CD4-positive, alpha-beta T cell treated with Interleukin-1 beta for 1 hour (primary cell): ENCODE measurements at regions not wholly inside any gene's neighbourhood (a gene's known extent, or its start where the extent isn't known, plus 50 kb on each side); places are given as distances from the start of the nearest gene placed in this dataset.
"Not testable (repeated sequence)": the region's sequence is repeated elsewhere in the genome, so short reads cannot be mapped to it uniquely, and the experiment has no call there.

Source experiments
- DNase-seq, 2 donors: peaks; one replicate each; pipeline ENCODE4 v3.0.0-alpha.2; 2020 to 2022

- no peak for DNase-seq
These were observed 228.8 kb downstream of the GATA3 start for GRCh38 chr10:8283166-8283905.

DNA sequence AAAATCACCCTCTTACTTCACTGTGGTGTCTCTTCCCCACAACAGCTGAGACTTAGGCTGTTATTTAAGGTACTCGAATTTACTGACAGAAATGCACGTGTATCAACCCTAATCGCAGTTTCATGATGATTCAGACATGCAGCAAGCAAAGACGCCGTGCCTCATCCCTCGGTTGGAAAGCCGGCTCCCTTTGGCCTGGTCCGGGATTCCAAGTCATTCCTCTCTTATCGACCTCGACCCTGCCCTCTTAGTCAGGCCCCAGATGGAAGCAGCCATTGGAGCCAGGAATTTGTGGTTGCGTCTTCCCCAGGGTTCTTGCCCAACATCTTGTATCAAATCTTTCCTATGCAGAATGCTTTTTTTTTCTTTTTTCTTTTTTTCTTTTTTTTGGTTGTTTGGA is 229.5 kb downstream of the GATA3 start:
- no peak for DNase-seq

DNA sequence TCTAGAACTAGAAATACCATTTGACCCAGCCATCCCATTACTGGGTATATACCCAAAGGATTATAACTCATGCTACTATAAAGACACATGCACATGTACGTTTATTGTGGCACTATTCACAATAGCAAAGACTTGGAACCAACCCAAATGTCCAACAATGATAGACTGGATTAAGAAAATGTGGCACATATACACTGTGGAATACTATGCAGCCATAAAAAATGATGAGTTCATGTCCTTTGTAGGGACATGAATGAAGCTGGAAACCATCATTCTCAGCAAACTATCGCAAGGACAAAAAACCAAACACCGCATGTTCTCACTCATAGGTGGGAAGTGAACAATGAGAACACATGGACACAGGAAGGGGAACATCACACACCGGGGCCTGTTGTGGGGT is 231.5 kb downstream of the GATA3 start:
- DNase-seq = not testable (repeated sequence)

GRCh38 chr10:8288600-8288999 is 234.1 kb downstream of the GATA3 start:
- no peak for DNase-seq

DNA sequence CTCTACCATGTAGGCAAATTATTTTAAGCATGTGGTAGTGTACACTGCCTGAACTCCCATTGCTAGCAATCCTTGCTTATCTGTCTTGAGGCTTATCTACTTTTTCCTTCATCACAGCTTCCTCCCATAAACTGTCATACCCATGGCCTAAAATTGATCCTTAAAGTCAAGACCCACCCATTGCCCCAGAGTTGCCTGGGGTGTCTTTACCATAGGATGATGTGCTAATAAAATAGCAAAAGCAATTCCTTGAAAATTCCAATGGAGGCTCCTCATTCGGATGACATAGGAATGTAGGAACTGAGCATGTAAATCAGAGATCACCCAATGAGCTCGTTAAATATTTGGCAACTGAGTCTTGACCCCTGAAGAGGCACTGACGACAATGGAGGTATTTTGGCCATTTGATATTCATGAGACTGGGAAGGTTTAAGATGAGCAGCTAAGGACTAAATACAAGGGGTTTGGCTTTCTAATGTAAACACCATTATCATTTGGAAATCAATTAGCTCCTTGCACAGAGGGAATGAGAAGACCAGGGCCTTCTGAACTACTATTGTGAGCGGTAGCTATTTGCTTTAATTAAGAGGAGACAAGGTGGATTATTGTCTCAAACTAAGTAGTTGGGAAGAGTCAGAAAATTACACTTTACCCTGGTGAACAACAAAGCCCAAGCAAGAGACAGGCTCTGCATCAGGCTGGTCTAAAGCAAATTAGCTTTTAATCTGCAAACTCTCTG is 234.9 kb downstream of the GATA3 start:
- DNase-seq = no peak

DNA sequence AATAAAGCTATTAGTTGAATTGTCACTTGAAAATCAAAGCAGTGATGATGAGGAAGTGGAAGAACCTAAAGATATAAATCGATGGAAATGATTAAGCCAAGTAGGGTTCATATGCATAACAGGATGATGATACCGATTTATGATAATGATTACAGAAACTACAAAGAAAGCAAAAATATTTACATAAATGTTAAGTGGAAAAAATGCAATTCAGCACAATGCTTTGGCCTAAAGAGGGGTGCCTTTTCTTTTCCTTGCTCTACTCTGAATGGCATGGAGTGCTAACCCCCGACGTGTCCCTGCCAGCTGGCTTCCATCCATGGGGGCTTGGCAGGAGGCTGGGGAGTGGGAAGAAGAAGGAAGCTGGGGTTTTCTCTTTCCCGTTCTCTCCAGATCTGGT is 240.3 kb downstream of the GATA3 start:
- DNase-seq = no peak

- no peak for DNase-seq
These were observed 240.8 kb downstream of the GATA3 start for GRCh38 chr10:8295311-8295710.

DNA sequence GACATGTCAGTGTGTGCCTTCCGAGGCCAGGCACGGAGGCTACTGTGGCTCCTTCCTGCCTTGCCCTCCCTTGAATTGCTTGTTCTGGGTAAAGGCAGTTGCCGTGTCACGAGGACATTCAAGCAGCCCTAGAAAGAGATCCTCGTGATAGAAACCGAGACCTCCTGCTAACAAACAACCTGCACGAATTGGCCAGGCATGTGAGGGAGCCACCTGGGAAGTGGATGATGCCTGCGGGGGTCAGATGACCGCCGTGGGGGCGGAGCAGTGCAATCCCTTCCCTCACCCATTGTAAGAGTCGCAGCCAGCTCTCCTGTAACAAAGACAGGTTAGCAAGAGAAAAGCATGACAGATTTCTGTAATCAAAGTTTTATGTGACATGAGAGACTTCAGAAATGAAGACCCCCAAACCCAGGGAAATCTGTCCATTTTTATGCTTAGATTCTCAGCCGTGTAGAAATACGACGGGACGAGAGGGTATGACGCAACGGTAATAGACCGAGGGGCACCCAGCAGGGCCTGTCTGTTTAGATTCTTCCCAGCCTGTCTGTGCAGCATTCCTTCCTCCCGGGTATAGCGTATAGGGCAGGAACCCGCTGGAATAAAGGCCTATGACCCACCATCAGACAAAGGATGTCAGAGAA is 241.7 kb downstream of the GATA3 start:
- no peak for DNase-seq

- no peak for DNase-seq
These were observed 242.2 kb downstream of the GATA3 start for GRCh38 chr10:8296734-8297101.

DNA sequence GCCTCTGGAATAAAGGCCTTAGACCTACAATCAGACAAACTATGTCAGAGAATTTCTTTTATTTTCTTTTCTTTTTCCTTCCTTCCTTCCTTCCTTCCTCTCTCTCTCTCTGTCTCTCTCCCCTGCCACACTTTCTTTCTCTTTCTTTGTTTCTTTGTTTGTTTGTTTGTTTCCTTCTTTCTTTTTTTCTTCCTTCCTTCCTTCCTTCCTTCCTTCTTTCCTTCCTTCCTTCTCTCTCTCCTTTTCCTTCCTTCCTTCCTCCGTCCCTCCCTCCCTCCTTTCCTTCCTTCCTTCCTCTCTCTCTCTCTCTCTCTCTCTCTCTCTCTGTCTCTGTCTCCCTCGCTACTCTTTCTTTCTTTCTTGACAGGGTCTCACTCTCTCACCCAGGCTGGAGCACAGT is 242.6 kb downstream of the GATA3 start:
- DNase-seq = no peak

DNA sequence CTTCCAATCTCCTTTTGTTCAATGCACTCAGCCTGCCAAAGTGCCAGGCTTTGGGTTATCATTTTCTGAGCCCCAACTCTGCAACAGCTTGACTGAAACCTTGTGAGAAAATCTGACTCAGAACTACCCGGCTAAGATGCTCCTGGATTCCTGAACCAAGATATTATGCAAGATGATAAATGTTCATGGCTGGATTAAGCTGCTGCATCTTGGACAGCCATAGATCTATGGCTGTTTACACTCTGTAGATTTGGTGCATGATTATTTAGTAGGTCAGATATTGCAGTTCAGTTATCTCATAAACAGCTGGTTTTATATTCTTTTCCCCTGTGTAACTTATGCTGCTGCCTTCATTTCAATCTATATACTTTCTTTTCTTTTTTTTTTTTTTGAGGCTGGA is 243.5 kb downstream of the GATA3 start:
- DNase-seq = no peak

GRCh38 chr10:8298896-8299570 is 244.5 kb downstream of the GATA3 start:
- DNase-seq = no peak

DNA sequence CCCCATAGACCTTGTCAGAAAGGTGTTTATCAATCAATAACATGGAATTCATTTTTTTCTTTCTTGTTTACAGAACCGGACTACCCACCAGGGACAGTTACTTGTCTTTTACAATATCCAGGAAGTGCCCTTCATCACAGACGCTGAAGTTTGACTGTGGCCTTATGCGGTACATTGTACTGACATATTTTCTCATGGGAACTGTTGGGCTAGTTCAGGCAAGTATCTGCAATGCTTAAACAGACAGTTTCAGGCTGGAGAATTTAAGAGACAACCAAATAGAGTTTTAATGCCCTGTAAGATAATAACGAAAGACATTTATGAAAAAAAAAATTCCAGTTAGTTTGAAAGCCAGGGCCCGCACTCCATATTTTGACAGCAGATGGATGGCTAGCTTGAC is 246.4 kb downstream of the GATA3 start:
- DNase-seq = no peak

DNA sequence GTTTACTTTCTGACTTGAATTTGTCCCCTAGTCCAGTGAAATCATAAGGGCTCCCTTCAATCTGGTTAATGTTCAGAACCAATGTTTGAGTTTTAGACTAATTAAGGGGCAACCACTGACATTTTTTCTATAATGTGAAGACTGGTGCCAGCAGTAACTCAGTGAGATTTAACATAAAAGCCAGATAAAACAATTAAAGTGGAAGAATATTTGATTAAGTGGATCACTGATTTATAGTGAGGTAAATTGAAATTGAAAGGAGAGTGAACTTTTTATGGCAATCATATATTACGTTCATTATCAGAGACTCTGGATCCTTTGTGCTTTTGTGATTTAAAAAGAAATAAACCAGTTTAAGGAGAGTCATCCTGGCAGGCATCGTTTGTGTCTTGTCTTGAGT is 246.8 kb downstream of the GATA3 start:
- DNase-seq = no peak

DNA sequence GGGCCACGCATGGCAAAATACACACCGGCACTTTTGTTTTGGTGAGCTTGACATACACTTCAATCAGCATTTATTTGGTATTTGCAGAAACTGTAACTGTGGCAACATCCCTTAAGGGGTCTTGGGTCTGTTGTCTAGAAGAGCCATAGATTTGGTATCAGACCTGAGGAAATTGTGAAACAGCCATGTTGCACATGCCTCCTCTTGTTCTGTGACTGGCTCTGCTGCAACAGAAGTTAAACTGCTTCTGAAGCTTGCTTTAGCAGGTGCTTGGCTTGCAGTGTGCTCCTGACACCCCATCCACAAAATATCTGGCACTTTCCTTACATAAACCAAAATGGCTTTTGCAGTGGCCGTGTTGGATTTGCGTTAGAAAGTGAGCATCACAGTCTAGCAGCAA is 247.3 kb downstream of the GATA3 start:
- no peak for DNase-seq

GRCh38 chr10:8302565-8302964 is 248.1 kb downstream of the GATA3 start:
- no peak for DNase-seq

DNA sequence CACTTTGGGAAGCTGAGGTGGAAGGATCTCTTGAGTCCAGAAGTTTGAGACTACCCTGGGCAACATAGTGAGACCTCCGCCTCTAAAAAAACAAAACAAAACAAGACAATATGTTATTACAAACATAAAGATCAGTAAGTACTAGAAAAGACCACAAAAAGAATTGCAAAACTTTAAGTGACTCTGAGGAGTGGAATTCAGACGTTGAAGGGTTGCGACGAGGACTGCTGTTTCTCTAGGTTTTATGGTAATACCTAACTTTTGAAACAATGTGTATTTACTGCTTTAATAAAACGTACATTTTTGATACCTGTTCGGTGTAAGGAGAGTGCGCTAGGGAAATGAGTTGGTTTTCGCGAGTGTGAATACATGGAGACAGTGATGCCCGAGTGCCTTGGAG is 250.4 kb downstream of the GATA3 start:
- no peak for DNase-seq

- no peak for DNase-seq
These were observed 251.6 kb downstream of the GATA3 start for GRCh38 chr10:8305876-8306652.

DNA sequence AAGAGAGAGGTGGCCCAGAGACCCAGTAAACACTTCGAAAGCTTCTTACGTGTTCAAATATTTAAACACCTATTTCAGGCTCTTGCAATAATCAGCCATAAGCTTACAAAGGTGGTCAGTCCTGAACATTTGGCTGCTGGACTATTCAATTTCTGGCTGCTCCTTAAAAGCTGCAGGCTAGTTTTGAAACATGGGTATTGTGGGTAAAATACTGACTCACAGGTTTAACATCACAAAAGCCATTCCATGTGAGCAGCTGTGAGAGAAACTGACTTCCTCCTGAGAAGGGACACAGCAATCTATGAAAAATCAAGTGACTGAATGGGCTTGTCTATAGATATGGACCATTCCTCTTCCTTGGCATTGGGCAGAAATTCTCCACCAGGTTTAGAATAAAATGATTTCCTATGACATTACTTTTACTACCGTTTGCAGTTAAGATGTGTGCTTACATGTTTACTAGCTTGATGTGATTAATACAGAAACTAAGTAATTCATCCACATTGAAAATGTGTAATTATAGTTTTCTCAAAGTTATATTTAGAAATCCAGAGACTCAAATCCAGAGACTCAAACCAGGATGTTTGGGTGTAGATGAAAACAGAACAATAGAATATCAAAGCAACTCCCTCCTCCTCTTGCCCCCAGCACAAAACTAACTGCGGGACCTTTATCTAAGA is 252.3 kb downstream of the GATA3 start:
- no peak for DNase-seq

DNA sequence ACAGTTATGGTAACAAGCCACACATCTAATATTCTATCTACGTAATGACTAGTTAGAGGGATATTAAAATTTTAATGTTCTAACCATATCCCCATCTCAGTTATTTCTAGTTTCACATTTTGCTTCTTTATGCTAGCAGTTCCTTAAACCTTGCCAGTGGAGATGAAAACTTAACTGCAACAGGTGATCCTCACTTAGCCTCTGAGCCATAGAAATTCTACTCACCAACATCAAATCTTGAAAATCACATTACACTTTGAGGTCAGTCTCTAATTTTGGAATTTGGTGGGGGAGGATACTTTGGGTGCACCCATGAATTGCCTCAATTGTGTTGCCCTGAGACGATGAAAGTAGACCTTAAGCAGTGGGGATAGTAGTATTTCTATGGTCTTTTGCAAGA is 256.4 kb downstream of the GATA3 start:
- no peak for DNase-seq

GRCh38 chr10:8311526-8312070 is 257.1 kb downstream of the GATA3 start:
- DNase-seq = no peak

- DNase-seq = no peak
These were observed 257.6 kb downstream of the GATA3 start for GRCh38 chr10:8312079-8312478.
